ENCODE measurements at regions not wholly inside any gene's neighbourhood (a gene's known extent, or its start where the extent isn't known, plus 50 kb on each side); places are given as distances from the start of the nearest gene placed in this dataset.

GRCh38 chr17:71464241-71464640 is 656.6 kb upstream of the SOX9 start:
- TF ChIP-seq, protein P1, sequence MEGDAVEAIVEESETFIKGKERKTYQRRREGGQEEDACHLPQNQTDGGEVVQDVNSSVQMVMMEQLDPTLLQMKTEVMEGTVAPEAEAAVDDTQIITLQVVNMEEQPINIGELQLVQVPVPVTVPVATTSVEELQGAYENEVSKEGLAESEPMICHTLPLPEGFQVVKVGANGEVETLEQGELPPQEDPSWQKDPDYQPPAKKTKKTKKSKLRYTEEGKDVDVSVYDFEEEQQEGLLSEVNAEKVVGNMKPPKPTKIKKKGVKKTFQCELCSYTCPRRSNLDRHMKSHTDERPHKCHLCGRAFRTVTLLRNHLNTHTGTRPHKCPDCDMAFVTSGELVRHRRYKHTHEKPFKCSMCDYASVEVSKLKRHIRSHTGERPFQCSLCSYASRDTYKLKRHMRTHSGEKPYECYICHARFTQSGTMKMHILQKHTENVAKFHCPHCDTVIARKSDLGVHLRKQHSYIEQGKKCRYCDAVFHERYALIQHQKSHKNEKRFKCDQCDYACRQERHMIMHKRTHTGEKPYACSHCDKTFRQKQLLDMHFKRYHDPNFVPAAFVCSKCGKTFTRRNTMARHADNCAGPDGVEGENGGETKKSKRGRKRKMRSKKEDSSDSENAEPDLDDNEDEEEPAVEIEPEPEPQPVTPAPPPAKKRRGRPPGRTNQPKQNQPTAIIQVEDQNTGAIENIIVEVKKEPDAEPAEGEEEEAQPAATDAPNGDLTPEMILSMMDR (IDR thresholded peaks at IDR 0.05; ENCODE audit: insufficient read depth, low read length, poor library complexity, severe bottlenecking): no peak
- no peak for TF ChIP-seq EZH2phosphoT487 (conservative IDR thresholded peaks at IDR 0.05; ENCODE audit: low read length)
- no peaks in the 10 kb centered on the region for H3K27me3 ChIP-seq (ENCODE audit: low read length)
- H3K27ac ChIP-seq (ENCODE audit: low read depth, low read length): no peak overlapping the region
- no peaks in the 10 kb centered on the region for H3K9me2 ChIP-seq (replicated peaks; ENCODE audit: insufficient read depth, low read length)
- H3K4me3 ChIP-seq (ENCODE audit: insufficient read depth, low read length, poor library complexity, severe bottlenecking): no peak overlapping the region
- H3K36me3 ChIP-seq (ENCODE audit: low read length): no peaks in the 10 kb centered on the region
- no peaks in the 10 kb centered on the region for H4K20me1 ChIP-seq (ENCODE audit: low read depth, low read length)
- no peaks in the 10 kb centered on the region for H3F3A ChIP-seq (ENCODE audit: insufficient read depth)
- H3K79me2 ChIP-seq (ENCODE audit: insufficient read depth, low read length): no peaks in the 10 kb centered on the region
- H3K9me3 ChIP-seq (ENCODE audit: insufficient read depth, low read length): no peaks in the 10 kb centered on the region
- H3K9ac ChIP-seq (ENCODE audit: low read length): no peak overlapping the region
- H3K4me2 ChIP-seq (ENCODE audit: low read depth, low read length, poor library complexity, severe bottlenecking): no peak overlapping the region
- H2AFZ ChIP-seq (ENCODE audit: low read depth, low read length, severe bottlenecking): no peak overlapping the region

GRCh38 chr17:71464751-71465150 is 656.1 kb upstream of the SOX9 start:
- Histone ChIP-seq H2AFZ (ENCODE audit: low read depth, low read length, severe bottlenecking) (no peak overlapping the region), H3K9me2 (replicated peaks; ENCODE audit: insufficient read depth, low read length) (no peaks in the 10 kb centered on the region), H3K9me3 (ENCODE audit: insufficient read depth, low read length) (no peaks in the 10 kb centered on the region), H3K9ac (ENCODE audit: low read length) (no peak overlapping the region), H3F3A (ENCODE audit: insufficient read depth) (no peaks in the 10 kb centered on the region), H4K20me1 (ENCODE audit: low read depth, low read length) (no peaks in the 10 kb centered on the region), H3K27ac (ENCODE audit: low read depth, low read length) (no peak overlapping the region), H3K4me3 (ENCODE audit: insufficient read depth, low read length, poor library complexity, severe bottlenecking) (no peak overlapping the region), H3K27me3 (ENCODE audit: low read length) (no peaks in the 10 kb centered on the region), H3K79me2 (ENCODE audit: insufficient read depth, low read length) (no peaks in the 10 kb centered on the region), H3K4me2 (ENCODE audit: low read depth, low read length, poor library complexity, severe bottlenecking) (no peak overlapping the region), H3K36me3 (ENCODE audit: low read length) (no peaks in the 10 kb centered on the region)
- TF ChIP-seq EZH2phosphoT487 (conservative IDR thresholded peaks at IDR 0.05; ENCODE audit: low read length): no peak
- TF ChIP-seq, protein P1 (IDR thresholded peaks at IDR 0.05; ENCODE audit: insufficient read depth, low read length, poor library complexity, severe bottlenecking): no peak

DNA sequence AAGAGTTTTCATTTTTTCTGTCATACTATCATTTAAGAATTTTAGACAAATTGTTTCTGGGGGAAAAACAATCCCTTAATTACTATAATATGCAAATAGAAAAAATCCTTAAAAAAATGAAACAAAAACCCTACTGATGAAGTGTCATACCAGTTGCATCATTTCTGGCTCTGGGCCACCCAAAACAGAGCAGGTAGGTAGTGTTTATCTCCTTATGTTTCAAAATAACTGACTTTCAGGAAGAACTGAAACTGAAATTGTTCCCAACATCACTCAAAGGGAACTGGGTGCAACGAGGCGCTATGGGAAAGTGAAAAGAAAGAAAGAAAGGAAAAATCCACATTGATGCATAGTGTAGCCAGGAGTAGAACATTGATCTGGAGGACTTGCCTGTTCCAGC is 653.1 kb upstream of the SOX9 start:
- no peaks in the 10 kb centered on the region for H3F3A ChIP-seq (ENCODE audit: insufficient read depth)
- H2AFZ ChIP-seq (ENCODE audit: low read depth, low read length, severe bottlenecking): no peak overlapping the region
- no peaks in the 10 kb centered on the region for H3K27me3 ChIP-seq (ENCODE audit: low read length)
- H3K4me3 ChIP-seq (ENCODE audit: insufficient read depth, low read length, poor library complexity, severe bottlenecking): no peak overlapping the region
- no peak overlapping the region for H3K27ac ChIP-seq (ENCODE audit: low read depth, low read length)
- H3K79me2 ChIP-seq (ENCODE audit: insufficient read depth, low read length): no peaks in the 10 kb centered on the region
- H3K9ac ChIP-seq (ENCODE audit: low read length): no peak overlapping the region
- no peak for TF ChIP-seq EZH2phosphoT487 (conservative IDR thresholded peaks at IDR 0.05; ENCODE audit: low read length)
- TF ChIP-seq, protein P1 (IDR thresholded peaks at IDR 0.05; ENCODE audit: insufficient read depth, low read length, poor library complexity, severe bottlenecking): no peak
- H4K20me1 ChIP-seq (ENCODE audit: low read depth, low read length): no peaks in the 10 kb centered on the region
- H3K36me3 ChIP-seq (ENCODE audit: low read length): no peaks in the 10 kb centered on the region
- no peaks in the 10 kb centered on the region for H3K9me3 ChIP-seq (ENCODE audit: insufficient read depth, low read length)
- no peak overlapping the region for H3K4me2 ChIP-seq (ENCODE audit: low read depth, low read length, poor library complexity, severe bottlenecking)
- H3K9me2 ChIP-seq (replicated peaks; ENCODE audit: insufficient read depth, low read length): no peaks in the 10 kb centered on the region
